HCT116 (cell line): ENCODE measurements at regions not wholly inside any gene's neighbourhood (a gene's known extent, or its start where the extent isn't known, plus 50 kb on each side); places are given as distances from the start of the nearest gene placed in this dataset.

Experiments used
- ATAC-seq: fragments of 200-7000 bp; cut with Tn5 transposase; 2 replicates; pipeline ENCODE4 v1.9.1; 2020; ENCODE audit warnings: mild to moderate bottlenecking, moderate library complexity
- BruUV-seq: library from RNA; stranded (reverse); fragments of 400-500 nt; replicated peaks from 2 replicates; lab custom pipeline; 2021; lab: Mats Ljungman, UMichigan
- CTCF ChIA-PET: fragments of 300-600 bp; sonication (Branson Sonifier 250); formaldehyde crosslinking; loops from one replicate; lab custom pipeline; 2021; ENCODE audit warnings: antibody characterized with exemption; lab: Charles Lee
- POLR2A ChIA-PET: fragments of 300-600, 350-600 bp; sonication (Branson Sonifier 250); formaldehyde crosslinking; loops from one replicate; lab custom pipeline; 2021; ENCODE audit warnings: antibody characterized with exemption; lab: Charles Lee
- RAD21 ChIA-PET, 2 experiments: fragments of 300-600 bp; sonication (Branson Sonifier 250); formaldehyde crosslinking; loops; one replicate each; lab custom pipeline; 2023; ENCODE audit warnings: low total read pairs in 2 of 2; ENCODE audit not compliant: uncharacterized antibody in 2 of 2, unreplicated experiment in 2 of 2, low non-redundant PET in 1 of 2; lab: Charles Lee
- DNase-seq: peaks from one replicate; pipeline ENCODE4 v3.0.0-alpha.2; 2010; ENCODE audit warnings: low read depth, low spot score
- H2AFZ ChIP-seq: fragments of 200-600 bp; shearing (Covaris generic), sonication (generic); 2 replicates; pipeline ENCODE4 v1.6.1; 2017; ENCODE audit warnings: low read depth, mixed run types, mixed read lengths, antibody characterized with exemption, low read length; ENCODE audit not compliant: poor library complexity, severe bottlenecking
- H3K27ac ChIP-seq: 2 replicates; pipeline ENCODE4 v1.5.1; 2012; ENCODE audit warnings: low read depth, low read length
- H3K27me3 ChIP-seq: fragments of 200-600 bp; sonication (generic); 2 replicates; pipeline ENCODE4 v1.6.1; 2016; ENCODE audit warnings: mixed run types, low read length, mixed read lengths; ENCODE audit not compliant: insufficient read depth
- H3K36me3 ChIP-seq, 2 experiments: fragments of 200-500 bp in 1 of 2; fragments of 200-600 bp in 1 of 2; sonication (Bioruptor generic) in 1 of 2; sonication (generic) in 1 of 2; 2 replicates each; pipeline versions ENCODE4 v1.5.1 to v1.6.1; 2014 to 2016; ENCODE audit warnings: low read length in 2 of 2, inconsistent platforms in 1 of 2, mixed read lengths in 1 of 2, mixed run types in 1 of 2; ENCODE audit not compliant: insufficient read depth in 2 of 2, control insufficient read depth in 1 of 2
- H3K4me1 ChIP-seq, 2 experiments: fragments of 200-600 bp in 1 of 2; sonication (generic) in 1 of 2; 2 replicates each; pipeline versions ENCODE4 v1.5.1 to v1.6.1; 2012 to 2017; ENCODE audit warnings: low read length in 2 of 2, inconsistent platforms in 1 of 2, mild to moderate bottlenecking in 1 of 2, mixed read lengths in 1 of 2, mixed run types in 1 of 2, moderate library complexity in 1 of 2; ENCODE audit not compliant: insufficient read depth in 2 of 2, control insufficient read depth in 1 of 2
- H3K4me2 ChIP-seq: fragments of 200-600 bp; sonication (generic); 2 replicates; pipeline ENCODE4 v1.6.1; 2017; ENCODE audit warnings: mixed run types, low read length, mixed read lengths
- H3K4me3 ChIP-seq, 2 experiments: fragments of 200-600 bp in 1 of 2; sonication (generic) in 1 of 2; replicated peaks in 1 of 2; 2 replicates each; pipeline ENCODE4 v1.5.1; 2011 to 2016; ENCODE audit warnings: low read length in 2 of 2, control low read depth in 1 of 2, low read depth in 1 of 2, mild to moderate bottlenecking in 1 of 2, mixed read lengths in 1 of 2, mixed run types in 1 of 2
- H3K79me2 ChIP-seq: fragments of 200-600 bp; sonication (generic); 2 replicates; pipeline ENCODE4 v1.6.1; 2017; ENCODE audit warnings: mild to moderate bottlenecking, mixed run types, low read length, moderate library complexity, mixed read lengths; ENCODE audit not compliant: insufficient read depth
- H3K9ac ChIP-seq: fragments of 200-600 bp; sonication (generic); 2 replicates; pipeline ENCODE4 v1.6.1; 2016; ENCODE audit warnings: low read length, mixed read lengths
- H3K9me2 ChIP-seq: fragments of 200-600 bp; sonication (generic), shearing (Covaris generic); 2 replicates; pipeline ENCODE4 v1.6.1; 2017; ENCODE audit warnings: mixed run types, mild to moderate bottlenecking, moderate library complexity; ENCODE audit not compliant: insufficient read depth
- H3K9me3 ChIP-seq, 2 experiments: fragments of 200-500 bp in 1 of 2; fragments of 200-600 bp in 1 of 2; sonication (Bioruptor generic) in 1 of 2; sonication (generic) in 1 of 2; 2 replicates each; pipeline ENCODE4 v1.6.1; 2014 to 2017; ENCODE audit warnings: low read length in 2 of 2, mixed read lengths in 2 of 2, inconsistent platforms in 1 of 2, low read depth in 1 of 2, mild to moderate bottlenecking in 1 of 2, mixed run types in 1 of 2, moderate library complexity in 1 of 2; ENCODE audit not compliant: control insufficient read depth in 1 of 2, insufficient read depth in 1 of 2
- H4K20me1 ChIP-seq: fragments of 200-600 bp; sonication (generic), shearing (Covaris generic); 2 replicates; pipeline ENCODE4 v1.6.1; 2017; ENCODE audit warnings: mixed run types, mild to moderate bottlenecking, moderate library complexity; ENCODE audit not compliant: insufficient read depth
- ATF3 ChIP-seq: IDR thresholded peaks from 2 replicates; pipeline ENCODE4 v1.6.1; 2012
- TCF7L2 ChIP-seq: IDR thresholded peaks from 2 replicates; pipeline ENCODE4 v1.7.0; 2011; ENCODE audit warnings: borderline replicate concordance, inconsistent platforms; ENCODE audit not compliant: insufficient read depth, insufficient read length; ENCODE audit errors: extremely low read depth
- ZNF274 ChIP-seq: fragments of 200-500 bp; sonication (Bioruptor generic); IDR thresholded peaks from 2 replicates; pipeline ENCODE4 v1.6.1; 2014; ENCODE audit warnings: mild to moderate bottlenecking, low read depth, low read length, inconsistent platforms
- intact Hi-C: fragments of 100-400 bp; cut with micrococcal nuclease; formaldehyde crosslinking; loops from 2 replicates; pipeline ENCODE4 v1.10.0; 2022
- TF ChIP-seq, protein P1 (sequence below): IDR thresholded peaks from 2 replicates; pipeline ENCODE4 v1.6.1; 2012; ENCODE audit warnings: low read depth
- TF ChIP-seq, protein P2 (sequence below): IDR thresholded peaks from 2 replicates; pipeline ENCODE4 v1.6.1; 2012

DNA sequence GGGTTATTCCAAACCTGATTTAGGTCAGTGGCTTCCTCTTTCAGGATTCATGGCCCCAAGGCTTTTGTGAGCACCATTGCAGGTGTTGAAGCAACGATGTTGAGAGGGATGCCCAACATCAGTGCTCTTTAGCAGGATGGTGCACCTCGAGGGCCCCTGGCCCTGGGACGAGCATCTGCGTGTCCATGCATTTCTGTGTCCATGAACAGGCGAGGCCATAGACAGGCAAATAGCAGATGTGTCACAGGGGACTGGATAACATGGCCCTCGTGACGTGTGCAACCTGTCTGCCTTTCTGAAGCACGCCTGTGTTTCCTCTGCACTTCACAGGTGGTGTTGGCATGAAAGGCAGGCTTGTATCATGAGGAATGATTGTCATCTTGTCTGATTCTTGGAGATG lies 132.3 kb downstream of the SNRPN start (continued):
- TF ChIP-seq, protein P1, sequence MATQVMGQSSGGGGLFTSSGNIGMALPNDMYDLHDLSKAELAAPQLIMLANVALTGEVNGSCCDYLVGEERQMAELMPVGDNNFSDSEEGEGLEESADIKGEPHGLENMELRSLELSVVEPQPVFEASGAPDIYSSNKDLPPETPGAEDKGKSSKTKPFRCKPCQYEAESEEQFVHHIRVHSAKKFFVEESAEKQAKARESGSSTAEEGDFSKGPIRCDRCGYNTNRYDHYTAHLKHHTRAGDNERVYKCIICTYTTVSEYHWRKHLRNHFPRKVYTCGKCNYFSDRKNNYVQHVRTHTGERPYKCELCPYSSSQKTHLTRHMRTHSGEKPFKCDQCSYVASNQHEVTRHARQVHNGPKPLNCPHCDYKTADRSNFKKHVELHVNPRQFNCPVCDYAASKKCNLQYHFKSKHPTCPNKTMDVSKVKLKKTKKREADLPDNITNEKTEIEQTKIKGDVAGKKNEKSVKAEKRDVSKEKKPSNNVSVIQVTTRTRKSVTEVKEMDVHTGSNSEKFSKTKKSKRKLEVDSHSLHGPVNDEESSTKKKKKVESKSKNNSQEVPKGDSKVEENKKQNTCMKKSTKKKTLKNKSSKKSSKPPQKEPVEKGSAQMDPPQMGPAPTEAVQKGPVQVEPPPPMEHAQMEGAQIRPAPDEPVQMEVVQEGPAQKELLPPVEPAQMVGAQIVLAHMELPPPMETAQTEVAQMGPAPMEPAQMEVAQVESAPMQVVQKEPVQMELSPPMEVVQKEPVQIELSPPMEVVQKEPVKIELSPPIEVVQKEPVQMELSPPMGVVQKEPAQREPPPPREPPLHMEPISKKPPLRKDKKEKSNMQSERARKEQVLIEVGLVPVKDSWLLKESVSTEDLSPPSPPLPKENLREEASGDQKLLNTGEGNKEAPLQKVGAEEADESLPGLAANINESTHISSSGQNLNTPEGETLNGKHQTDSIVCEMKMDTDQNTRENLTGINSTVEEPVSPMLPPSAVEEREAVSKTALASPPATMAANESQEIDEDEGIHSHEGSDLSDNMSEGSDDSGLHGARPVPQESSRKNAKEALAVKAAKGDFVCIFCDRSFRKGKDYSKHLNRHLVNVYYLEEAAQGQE = no peak
- TF ChIP-seq, protein P2, sequence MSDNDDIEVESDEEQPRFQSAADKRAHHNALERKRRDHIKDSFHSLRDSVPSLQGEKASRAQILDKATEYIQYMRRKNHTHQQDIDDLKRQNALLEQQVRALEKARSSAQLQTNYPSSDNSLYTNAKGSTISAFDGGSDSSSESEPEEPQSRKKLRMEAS = no peak
- no peak for TF ChIP-seq ATF3
- TF ChIP-seq, all 23 proteins: peak for 0

GRCh38 chr15:25088261-25088790 lies 133.5 kb downstream of the SNRPN start:
- H3K27me3 ChIP-seq = no peaks in the 10 kb centered on the region
- H3K9me3 ChIP-seq = peaks cover 5 to 71% of the 10 kb centered on the region in 2 experiments; a peak in 2 of 4 replicates
- ATAC-seq (no peak), DNase-seq (no peak)
- no peak overlapping the region for H3K4me3 ChIP-seq
- no peaks in the 10 kb centered on the region for H4K20me1 ChIP-seq
- POLR2A ChIA-PET = no interaction called here
- no peak overlapping the region for H3K9ac ChIP-seq
- no peaks in the 10 kb centered on the region for H3K36me3 ChIP-seq
- TF ChIP-seq TCF7L2 (no peak), ZNF274 (no peak)
- no peaks in the 10 kb centered on the region for H3K79me2 ChIP-seq
- no peak overlapping the region for H2AFZ ChIP-seq
- no TSS peak for BruUV-seq
- H3K9me2 ChIP-seq = no peaks in the 10 kb centered on the region
- H3K4me1 ChIP-seq = no peaks in the 10 kb centered on the region
- no peak overlapping the region for H3K4me2 ChIP-seq
- CTCF ChIA-PET = no interaction called here
- intact Hi-C loops = no loop called here
- RAD21 ChIA-PET = no interaction called here
- H3K27ac ChIP-seq = no peak overlapping the region
